Fibroblast of lung (primary cell): ENCODE measurements at regions not wholly inside any gene's neighbourhood (a gene's known extent, or its start where the extent isn't known, plus 50 kb on each side); places are given as distances from the start of the nearest gene placed in this dataset.

Source experiments
- DNase-seq, 2 donors: peaks; one replicate each; pipeline versions ENCODE4 v3.0.0 to v3.0.0-alpha.2; 2010; ENCODE audit warnings: low read depth in 2 of 2
- H2AFZ ChIP-seq: 2 replicates; pipeline ENCODE4 v1.5.1; 2012; ENCODE audit warnings: low read length, control low read depth, inconsistent platforms
- H3K27ac ChIP-seq: 2 replicates; pipeline ENCODE4 v1.5.1; 2011; ENCODE audit warnings: low read length, control low read depth; ENCODE audit not compliant: insufficient read depth
- H3K27me3 ChIP-seq: 2 replicates; pipeline ENCODE4 v1.5.1; 2011; ENCODE audit warnings: mild to moderate bottlenecking, low read length; ENCODE audit not compliant: control insufficient read depth, insufficient read depth
- H3K36me3 ChIP-seq: 2 replicates; pipeline ENCODE4 v1.5.1; 2011; ENCODE audit warnings: low read length; ENCODE audit not compliant: control insufficient read depth, insufficient read depth
- H3K4me1 ChIP-seq: 2 replicates; pipeline ENCODE4 v1.5.1; 2011; ENCODE audit warnings: low read length; ENCODE audit not compliant: control insufficient read depth, insufficient read depth; ENCODE audit errors: extremely low read depth
- H3K4me2 ChIP-seq: 2 replicates; pipeline ENCODE4 v1.5.1; 2011; ENCODE audit warnings: low read length, control low read depth; ENCODE audit not compliant: insufficient read depth; ENCODE audit errors: extremely low read depth
- H3K4me3 ChIP-seq, 4 experiments: fragments of 200-600 bp in 1 of 4; sonication (generic) in 1 of 4; replicated peaks in 1 of 4; 2 replicates each; pipeline ENCODE4 v1.5.1; 2011 to 2016; ENCODE audit warnings: low read length in 4 of 4, low read depth in 3 of 4, mild to moderate bottlenecking in 3 of 4, control low read depth in 2 of 4, inconsistent platforms in 1 of 4, mixed read lengths in 1 of 4; ENCODE audit not compliant: insufficient read depth in 1 of 4; ENCODE audit errors: control extremely low read depth in 1 of 4
- H3K79me2 ChIP-seq: 2 replicates; pipeline ENCODE4 v1.5.1; 2012; ENCODE audit warnings: mild to moderate bottlenecking, low read length, inconsistent platforms; ENCODE audit not compliant: control insufficient read depth, insufficient read depth
- H3K9ac ChIP-seq: 2 replicates; pipeline ENCODE4 v1.5.1; 2011; ENCODE audit warnings: mild to moderate bottlenecking, low read length, control low read depth; ENCODE audit not compliant: insufficient read depth
- H3K9me3 ChIP-seq: 2 replicates; pipeline ENCODE4 v1.5.1; 2012; ENCODE audit warnings: low read depth, low read length; ENCODE audit not compliant: control insufficient read depth, insufficient read depth
- H4K20me1 ChIP-seq: 2 replicates; pipeline ENCODE4 v1.5.1; 2011; ENCODE audit warnings: low read length; ENCODE audit not compliant: control insufficient read depth, insufficient read depth; ENCODE audit errors: extremely low read depth
- CTCF ChIP-seq, 2 donors: IDR thresholded peaks in 1 of 2; conservative IDR thresholded peaks in 1 of 2; 1 replicate in 1 of 2; 2 replicates in 1 of 2; pipeline ENCODE4 v1.5.1; 2011 to 2012; ENCODE audit warnings: low read length in 2 of 2, control low read depth in 1 of 2, inconsistent platforms in 1 of 2, low read depth in 1 of 2, mild to moderate bottlenecking in 1 of 2
- EZH2 ChIP-seq: IDR thresholded peaks from 2 replicates; pipeline ENCODE4 v1.5.1; 2012; ENCODE audit warnings: low read length, control low read depth, mild to moderate bottlenecking; ENCODE audit errors: missing control alignments

- TF ChIP-seq CTCF (conservative IDR thresholded peaks at IDR 0.05 in 1 of 2, IDR thresholded peaks at IDR 0.05 in 1 of 2; ENCODE audit: low read depth in 1 of 2, low read length in 2 of 2) (no peak), EZH2 (no peak)
- H2AFZ ChIP-seq, result no peak overlapping the region
- no peaks in the 10 kb centered on the region for H3K36me3 ChIP-seq
- H3K9me3 ChIP-seq, result no peaks in the 10 kb centered on the region
- no peak overlapping the region for H3K4me2 ChIP-seq
- no peaks in the 10 kb centered on the region for H3K27me3 ChIP-seq
- H3K4me3 ChIP-seq, result no peak overlapping the region
- H3K27ac ChIP-seq, result no peak overlapping the region
- no peak for DNase-seq
- no peaks in the 10 kb centered on the region for H3K79me2 ChIP-seq
- H4K20me1 ChIP-seq, result no peaks in the 10 kb centered on the region
- no peak overlapping the region for H3K9ac ChIP-seq
- no peaks in the 10 kb centered on the region for H3K4me1 ChIP-seq
Observed at GRCh38 chr4:171002246-171002645, 811.0 kb upstream of the GALNTL6 start.

- no peaks in the 10 kb centered on the region for H3K4me1 ChIP-seq
- no peak overlapping the region for H3K9ac ChIP-seq
- no peaks in the 10 kb centered on the region for H4K20me1 ChIP-seq
- TF ChIP-seq CTCF (conservative IDR thresholded peaks at IDR 0.05 in 1 of 2, IDR thresholded peaks at IDR 0.05 in 1 of 2; ENCODE audit: low read depth in 1 of 2, low read length in 2 of 2) (no peak), EZH2 (no peak)
- no peaks in the 10 kb centered on the region for H3K36me3 ChIP-seq
- no peaks in the 10 kb centered on the region for H3K79me2 ChIP-seq
- H3K27ac ChIP-seq, result no peak overlapping the region
- DNase-seq, result no peak
- no peak overlapping the region for H2AFZ ChIP-seq
- no peaks in the 10 kb centered on the region for H3K9me3 ChIP-seq
- no peak overlapping the region for H3K4me3 ChIP-seq
- H3K4me2 ChIP-seq, result no peak overlapping the region
- no peaks in the 10 kb centered on the region for H3K27me3 ChIP-seq
Observed at GRCh38 chr4:170990989-170991589, 822.1 kb upstream of the GALNTL6 start.

GRCh38 chr4:170988446-170988845 is 824.8 kb upstream of the GALNTL6 start:
- H3K27me3 ChIP-seq, result no peaks in the 10 kb centered on the region
- no peaks in the 10 kb centered on the region for H3K4me1 ChIP-seq
- no peaks in the 10 kb centered on the region for H3K36me3 ChIP-seq
- no peak overlapping the region for H2AFZ ChIP-seq
- no peak overlapping the region for H3K27ac ChIP-seq
- no peak overlapping the region for H3K4me3 ChIP-seq
- no peak overlapping the region for H3K4me2 ChIP-seq
- no peak for DNase-seq
- TF ChIP-seq CTCF (conservative IDR thresholded peaks at IDR 0.05 in 1 of 2, IDR thresholded peaks at IDR 0.05 in 1 of 2; ENCODE audit: low read depth in 1 of 2, low read length in 2 of 2) (no peak), EZH2 (no peak)
- H3K79me2 ChIP-seq, result no peaks in the 10 kb centered on the region
- no peaks in the 10 kb centered on the region for H3K9me3 ChIP-seq
- H3K9ac ChIP-seq, result no peak overlapping the region
- no peaks in the 10 kb centered on the region for H4K20me1 ChIP-seq
